Brain microvascular endothelial cell (primary cell): ENCODE measurements at regions not wholly inside any gene's neighbourhood (a gene's known extent, or its start where the extent isn't known, plus 50 kb on each side); places are given as distances from the start of the nearest gene placed in this dataset.
A peak's percentile ranks its signal among the peaks of the same experiment; 100 is the strongest.
"Not testable (repeated sequence)": the region's sequence is repeated elsewhere in the genome, so short reads cannot be mapped to it uniquely, and the experiment has no call there.

ENCODE experiments used
- DNase-seq: peaks from one replicate; pipeline ENCODE4 v3.0.0-alpha.2; 2020
- H3K27ac ChIP-seq: fragments of 250-450 bp; sonication (Bioruptor Pico); 2 replicates; pipeline ENCODE4 v1.5.1; 2020; ENCODE audit warnings: mild to moderate bottlenecking, moderate library complexity
- H3K27me3 ChIP-seq: fragments of 250-450 bp; sonication (Bioruptor Pico); replicated peaks from 2 replicates; pipeline ENCODE4 v1.5.1; 2020; ENCODE audit warnings: mild to moderate bottlenecking
- H3K36me3 ChIP-seq: fragments of 250-450 bp; sonication (Bioruptor Pico); replicated peaks from 2 replicates; pipeline ENCODE4 v1.5.1; 2020; ENCODE audit warnings: mild to moderate bottlenecking
- H3K4me3 ChIP-seq: 2 replicates; pipeline ENCODE4 v1.5.1; 2011; ENCODE audit warnings: low read depth, mild to moderate bottlenecking, control low read depth, low read length, moderate library complexity
- CTCF ChIP-seq: IDR thresholded peaks from 2 replicates; pipeline ENCODE4 v1.5.1; 2011; ENCODE audit warnings: low read depth, mild to moderate bottlenecking, moderate library complexity, low read length, control low read depth, inconsistent platforms; ENCODE audit errors: missing control alignments
- in situ Hi-C: cut with HindIII; loops from 2 replicates; pipeline ENCODE4 v1.10.0; 2017; ENCODE audit warnings: low sequenced_read_pairs, low pct_ligation_motif_present

- DNase-seq = no peak
- Histone ChIP-seq H3K4me3 (no peak overlapping the region), H3K27ac (no peak overlapping the region), H3K36me3 (no peaks in the 10 kb centered on the region), H3K27me3 (no peaks in the 10 kb centered on the region)
- in situ Hi-C loops = no loop called here
- TF ChIP-seq CTCF = no peak
Measured at GRCh38 chr5:164317676-164318075, 812.3 kb downstream of the MAT2B start.

- no peak for TF ChIP-seq CTCF
- no peak overlapping the region for H3K27ac ChIP-seq
- H3K27me3 ChIP-seq = no peaks in the 10 kb centered on the region
- no peak for DNase-seq
- in situ Hi-C loops = no loop called here
- no peaks in the 10 kb centered on the region for H3K36me3 ChIP-seq
- H3K4me3 ChIP-seq = no peak overlapping the region
Measured at GRCh38 chr5:164319161-164319560, 813.7 kb downstream of the MAT2B start.

- no peak for DNase-seq
- Histone ChIP-seq H3K36me3 (no peaks in the 10 kb centered on the region), H3K4me3 (no peak overlapping the region), H3K27ac (no peak overlapping the region), H3K27me3 (no peaks in the 10 kb centered on the region)
- TF ChIP-seq CTCF = no peak
- in situ Hi-C loops = no loop called here
Measured at GRCh38 chr5:164324239-164324638, 818.8 kb downstream of the MAT2B start.

GRCh38 chr5:164326219-164326618 is 820.8 kb downstream of the MAT2B start:
- H3K27me3 ChIP-seq = no peaks in the 10 kb centered on the region
- no peaks in the 10 kb centered on the region for H3K36me3 ChIP-seq
- peak; percentile 43 for TF ChIP-seq CTCF

GRCh38 chr5:164327166-164327565 is 821.7 kb downstream of the MAT2B start:
- H3K36me3 ChIP-seq, H3K27me3 ChIP-seq, H3K27ac ChIP-seq, H3K4me3 ChIP-seq, in situ Hi-C loops, DNase-seq: not testable (repeated sequence)

More at GRCh38 chr5:164326219-164326618, 820.8 kb downstream of the MAT2B start:
- in situ Hi-C loops = no loop called here
- H3K4me3 ChIP-seq = no peak overlapping the region
- DNase-seq = no peak
- H3K27ac ChIP-seq = no peak overlapping the region

GRCh38 chr5:164332349-164333196 is 827.2 kb downstream of the MAT2B start:
- in situ Hi-C loops = no loop called here
- no peak for DNase-seq
- H3K27ac ChIP-seq = no peak overlapping the region
- no peaks in the 10 kb centered on the region for H3K27me3 ChIP-seq
- no peak for TF ChIP-seq CTCF
- no peaks in the 10 kb centered on the region for H3K36me3 ChIP-seq
- no peak overlapping the region for H3K4me3 ChIP-seq
